NCI-H187 treated with DMSO at 0.1 percent for 48 hours (cell line): ENCODE measurements at regions not wholly inside any gene's neighbourhood (a gene's known extent, or its start where the extent isn't known, plus 50 kb on each side); places are given as distances from the start of the nearest gene placed in this dataset.
"Not testable (repeated sequence)": the region's sequence is repeated elsewhere in the genome, so short reads cannot be mapped to it uniquely, and the experiment has no call there.

Experiments used
- DNase-seq: peaks from one replicate; lab custom pipeline; 2025; lab: John Stamatoyannopoulos, UW

DNA sequence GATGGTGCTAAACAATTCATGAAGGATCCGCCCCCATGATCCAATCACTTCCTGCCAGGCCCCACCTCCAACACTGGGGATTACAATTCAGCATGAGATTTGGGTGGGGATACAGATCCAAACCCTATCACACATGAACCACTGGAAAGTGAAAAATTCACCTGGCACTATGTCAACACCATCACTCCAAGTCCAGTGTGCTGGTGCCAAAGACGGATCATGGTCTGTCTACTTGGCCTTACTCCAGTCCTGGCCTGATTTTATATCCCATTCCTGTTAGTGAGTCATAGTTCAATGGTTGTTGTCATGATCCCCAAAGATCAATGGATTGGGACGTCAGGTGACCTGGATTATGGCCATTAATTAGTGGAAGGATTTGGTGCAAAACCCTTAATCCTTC, 147.4 kb upstream of the RPS23 start:
- DNase-seq, result no peak

DNA sequence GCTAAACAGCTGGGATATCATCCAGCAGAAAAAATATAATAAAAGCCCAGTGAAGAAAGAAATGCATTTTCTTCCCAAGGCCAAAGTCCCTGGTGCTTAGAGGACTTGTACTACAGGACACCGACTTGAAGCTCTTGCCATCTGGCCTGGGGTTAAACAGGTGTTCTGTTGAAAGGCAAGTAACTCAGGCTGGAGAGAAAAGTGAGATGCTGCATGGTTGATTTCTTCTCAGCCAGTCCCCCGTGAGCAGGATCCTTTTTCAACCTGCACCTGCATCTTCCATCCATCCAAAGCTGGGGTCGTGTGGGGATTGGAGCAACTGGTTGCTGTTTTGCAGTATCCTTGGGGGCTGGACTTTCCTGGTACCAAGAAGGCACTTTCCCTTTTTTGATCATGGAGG, 146.1 kb upstream of the RPS23 start:
- DNase-seq, result no peak

DNA sequence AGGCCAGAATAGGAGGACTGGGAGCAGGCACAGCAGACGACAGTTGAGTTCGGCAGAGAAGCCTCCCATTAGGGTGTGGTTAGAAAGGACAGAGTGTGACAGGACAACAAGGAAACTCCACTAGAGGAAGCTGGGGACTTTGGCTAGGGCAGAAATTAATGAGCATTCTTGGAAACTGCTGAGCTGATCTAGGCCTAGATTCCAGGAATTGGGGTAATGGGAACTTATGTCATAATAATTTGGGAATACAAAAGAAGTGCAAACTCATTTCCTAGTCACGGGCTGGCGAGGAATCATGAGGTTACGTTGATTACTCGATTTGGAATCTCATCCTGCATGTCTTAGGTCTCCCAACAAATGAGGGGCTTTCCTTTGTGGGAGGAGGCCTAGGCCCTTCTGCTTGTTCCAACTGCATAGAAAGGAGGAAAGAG, 144.6 kb upstream of the RPS23 start:
- DNase-seq, result no peak

DNA sequence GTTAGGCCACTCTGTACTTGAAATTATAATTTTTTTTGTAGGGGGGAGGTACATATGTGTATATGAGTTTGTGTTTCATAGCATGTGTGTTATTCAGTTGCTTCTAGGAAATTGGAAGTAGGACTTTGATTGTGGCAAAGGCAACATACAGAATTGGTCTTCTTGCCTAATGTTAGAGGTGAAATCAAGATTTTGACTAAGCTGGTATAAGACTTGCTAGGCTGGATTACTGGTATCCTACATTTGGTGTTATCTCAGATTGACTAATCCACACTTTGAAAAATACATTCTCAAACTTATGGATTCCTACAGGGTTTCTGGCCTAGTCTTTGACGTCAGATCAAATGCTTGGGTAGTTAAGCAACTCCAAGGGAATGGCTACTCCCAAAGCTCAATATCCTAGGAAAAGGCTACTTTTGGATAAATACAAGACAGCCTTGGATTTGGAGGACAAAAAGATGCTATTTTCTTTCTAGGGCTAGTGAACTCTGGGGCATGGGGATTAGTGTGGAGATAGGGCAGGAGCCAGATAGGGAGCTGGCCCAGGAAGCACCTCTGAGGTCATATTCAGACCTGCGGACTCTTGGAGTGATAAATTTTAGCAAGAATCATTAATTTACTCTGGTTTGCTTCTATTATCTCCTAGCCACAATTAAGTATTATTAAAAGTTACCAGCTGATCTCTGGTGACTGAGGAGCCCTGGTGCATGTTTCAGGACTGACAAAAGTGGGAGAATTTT, 144.0 kb upstream of the RPS23 start:
- no peak for DNase-seq

DNA sequence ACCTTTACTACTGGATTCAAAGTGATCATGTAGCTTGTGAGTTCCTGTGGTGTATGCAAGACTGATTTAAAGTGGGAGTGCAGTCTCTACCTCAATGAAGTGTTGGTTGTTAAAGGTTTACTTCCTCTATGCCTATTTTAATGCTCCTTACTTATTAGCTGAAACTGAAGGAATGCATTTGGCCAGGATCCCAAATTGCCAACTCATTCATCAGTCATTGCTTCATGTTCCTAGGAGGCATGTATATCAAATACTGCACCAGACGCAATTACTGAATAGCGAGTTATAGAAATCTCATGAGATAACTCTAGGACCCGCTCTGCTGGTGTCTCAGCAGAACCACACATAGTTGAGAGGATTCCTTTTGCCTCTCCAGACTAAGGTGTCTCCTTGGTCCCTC, 143.0 kb upstream of the RPS23 start:
- no peak for DNase-seq

DNA sequence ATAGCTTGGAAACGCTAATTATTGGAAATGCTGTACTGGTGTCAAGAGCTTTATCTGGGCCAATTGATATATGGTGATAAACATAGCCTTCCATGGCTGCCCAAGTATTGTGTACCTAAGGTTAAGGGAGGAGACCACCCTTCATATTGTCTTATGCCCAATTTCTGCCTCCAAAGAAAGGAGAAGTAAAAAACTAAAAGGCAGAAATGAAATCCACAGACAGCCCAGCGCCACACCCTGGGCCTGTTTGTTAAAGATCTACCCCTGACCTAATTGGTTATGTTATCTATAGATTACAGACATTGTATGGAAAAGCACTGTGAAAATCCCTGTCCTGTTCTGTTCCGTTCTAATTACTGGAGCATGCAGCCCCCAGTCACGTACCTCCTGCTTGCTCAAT, 142.4 kb upstream of the RPS23 start:
- not testable (repeated sequence) for DNase-seq

DNA sequence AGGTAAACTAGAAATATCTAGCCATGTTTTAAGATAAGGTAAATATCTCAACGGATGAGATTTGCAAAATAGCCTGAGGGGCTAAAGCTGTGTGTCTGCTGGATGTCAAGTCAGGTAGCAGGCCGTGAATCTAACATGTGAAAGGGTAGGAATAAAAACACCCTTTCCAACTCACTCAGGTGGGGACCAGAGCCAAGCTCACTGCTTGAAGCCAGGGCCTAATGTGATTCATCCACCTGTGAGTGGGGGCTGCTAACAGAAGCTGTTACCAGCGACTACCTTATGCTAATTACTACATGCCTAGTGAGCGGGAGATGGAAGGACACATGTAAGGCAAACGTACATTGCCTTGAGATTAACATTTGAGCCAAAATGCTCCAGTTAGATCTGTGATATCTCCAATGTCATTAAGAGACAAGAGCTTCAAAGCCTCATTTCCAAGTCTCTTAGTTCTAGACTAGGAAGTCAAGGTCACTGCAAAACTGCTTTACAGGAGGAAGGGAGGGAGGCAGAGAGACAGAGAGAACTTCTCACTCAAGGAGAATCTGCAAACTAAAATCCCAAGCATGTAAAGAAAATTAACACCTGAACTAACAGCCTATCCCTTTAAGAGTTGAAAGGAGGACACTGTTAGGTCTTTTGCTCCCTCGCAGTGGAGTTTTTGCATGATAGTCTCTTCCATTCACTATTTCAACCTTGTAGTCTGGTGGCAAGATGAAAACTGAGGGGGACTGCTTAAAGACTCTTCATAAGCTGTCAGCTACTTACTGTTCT, 141.6 kb upstream of the RPS23 start:
- no peak for DNase-seq

DNA sequence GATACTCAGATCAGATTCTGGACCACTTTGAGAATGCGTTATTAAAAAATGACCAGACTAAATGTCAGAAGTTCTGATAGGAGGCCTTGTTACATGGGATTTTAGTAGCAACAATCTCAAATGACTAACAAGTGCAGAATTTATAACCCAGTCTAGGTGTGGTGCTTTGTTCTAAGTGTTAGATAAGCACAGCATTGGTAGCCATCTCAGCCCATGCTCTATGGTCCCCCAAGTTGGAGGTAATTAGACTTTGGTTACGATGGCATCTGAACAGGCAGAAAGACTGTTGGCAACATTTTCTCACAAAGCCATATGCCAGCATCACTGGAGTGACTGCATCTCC, 140.4 kb upstream of the RPS23 start:
- DNase-seq, result no peak

DNA sequence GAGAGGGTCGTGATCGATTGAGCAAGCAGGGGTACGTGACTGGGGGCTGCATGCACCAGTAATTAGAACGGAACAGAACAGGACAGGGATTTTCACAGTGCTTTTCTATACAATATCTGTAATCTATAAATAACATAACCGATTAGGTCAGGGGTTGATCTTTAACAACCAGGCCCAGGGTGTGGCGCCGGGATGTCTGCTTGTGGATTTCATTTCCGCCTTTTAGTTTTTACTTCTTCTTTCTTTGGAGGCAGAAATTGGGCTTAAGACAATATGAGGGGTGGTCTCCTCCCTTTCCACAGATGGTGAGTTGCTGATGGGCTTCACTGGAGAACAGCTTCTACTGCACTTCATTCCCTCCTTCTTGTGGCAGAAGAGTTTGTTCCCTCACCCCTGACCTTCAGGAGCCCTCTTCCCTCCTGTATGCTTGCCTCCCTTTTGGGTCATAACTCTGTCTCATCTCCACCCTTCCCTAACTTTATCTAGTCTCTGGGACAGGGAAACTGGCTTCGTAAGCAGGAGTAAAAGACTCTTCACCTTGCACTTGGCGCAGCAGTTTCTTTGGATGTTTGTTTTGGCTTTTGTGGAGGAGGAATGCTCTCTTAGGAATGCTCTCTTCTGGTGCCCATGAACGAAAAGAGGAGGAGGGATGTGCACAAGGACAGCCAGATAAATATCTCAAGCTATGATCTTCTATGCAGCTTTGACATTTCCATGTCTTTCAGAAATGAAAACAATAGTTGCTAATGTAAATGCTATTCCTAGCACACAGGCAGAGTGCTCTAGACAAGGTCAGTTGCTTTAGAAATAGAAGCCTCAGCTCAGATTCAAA, 139.8 kb upstream of the RPS23 start:
- no peak for DNase-seq

DNA sequence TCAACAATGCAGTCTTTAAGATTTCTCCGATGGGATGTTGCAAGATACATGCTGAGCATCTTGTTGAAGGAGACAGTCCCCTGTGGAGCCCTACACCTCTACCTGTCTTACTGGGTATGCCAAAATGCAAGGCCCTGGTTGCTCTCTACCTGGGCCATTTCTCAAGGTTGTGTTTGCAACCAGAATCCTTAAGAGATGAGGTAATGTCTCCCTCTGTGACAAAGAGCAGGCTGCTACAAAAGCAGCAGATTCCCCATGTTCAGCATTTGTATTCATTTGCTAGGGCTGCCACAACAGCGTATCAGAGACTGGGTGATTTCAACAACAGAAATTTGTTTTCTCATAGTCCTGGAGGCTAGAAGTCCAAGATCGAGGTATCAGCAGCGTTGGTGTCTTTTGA, 138.4 kb upstream of the RPS23 start:
- no peak for DNase-seq

DNA sequence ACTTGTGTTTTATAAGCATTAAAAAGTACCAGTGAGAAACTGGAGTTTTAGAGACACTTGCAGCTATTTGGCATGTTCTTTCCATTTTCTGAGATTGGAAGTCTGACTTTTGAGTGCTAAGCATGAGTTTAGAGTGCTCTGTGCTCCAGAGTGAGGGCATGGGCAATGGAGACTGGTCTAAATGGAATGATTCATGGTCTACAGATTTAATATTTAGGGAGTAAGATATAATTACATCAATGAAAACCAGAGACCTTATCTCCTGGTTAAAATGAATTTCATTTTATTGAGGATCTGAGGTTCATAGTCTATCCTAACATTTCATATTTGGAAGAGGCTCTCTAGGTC, 135.9 kb upstream of the RPS23 start:
- DNase-seq, result no peak

DNA sequence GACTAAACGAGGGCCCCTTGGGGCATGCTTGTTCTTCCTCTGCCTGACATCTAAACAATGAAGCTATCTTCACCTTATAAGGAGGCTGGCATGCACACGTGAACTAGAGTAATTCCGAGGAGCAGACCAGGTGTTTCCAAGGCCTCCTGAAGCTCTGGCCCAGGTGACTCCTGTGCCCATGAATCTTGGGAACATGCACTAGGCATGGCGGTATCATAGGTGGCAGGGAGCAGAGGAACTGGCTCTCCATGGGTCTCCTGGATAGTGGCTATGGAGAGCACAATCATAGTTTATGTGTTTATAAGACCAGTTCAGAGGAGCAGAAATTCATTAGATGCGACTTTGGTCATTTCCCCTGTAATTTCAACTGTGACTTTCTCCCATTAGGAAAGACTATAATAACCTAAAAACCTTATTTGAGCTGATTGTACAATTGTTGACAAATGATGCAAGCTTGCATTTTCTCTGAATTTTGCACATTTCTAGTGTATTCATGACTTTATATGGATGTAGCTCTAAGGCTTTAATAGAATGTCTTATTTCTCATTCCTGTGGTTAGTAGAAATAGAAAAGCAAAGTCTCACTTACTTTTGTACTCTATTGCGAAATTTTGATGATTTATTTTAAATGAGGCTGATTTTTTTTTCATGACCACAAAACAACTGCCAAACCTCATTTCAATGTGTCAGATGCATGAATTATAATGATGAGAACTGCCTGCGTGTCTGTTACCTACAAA, 135.3 kb upstream of the RPS23 start:
- no peak for DNase-seq

DNA sequence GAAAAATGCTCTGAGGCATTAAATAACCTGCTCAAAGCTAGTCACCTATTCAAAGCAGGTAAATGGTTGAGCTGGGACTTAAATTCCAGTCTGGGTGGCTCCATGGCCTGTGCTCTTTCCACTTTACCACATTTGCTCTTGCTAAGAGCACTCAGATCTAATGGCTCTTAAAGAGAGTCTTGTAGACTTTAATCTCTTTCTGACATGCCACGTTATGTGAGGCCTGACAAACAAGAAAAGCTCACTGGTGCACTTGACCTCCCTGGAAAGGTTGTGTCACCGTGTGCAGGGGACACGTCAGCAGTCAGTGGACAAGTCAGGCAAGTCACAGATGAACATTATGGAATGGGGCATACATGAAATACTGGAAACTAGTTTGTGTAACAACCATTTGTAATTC, 129.9 kb upstream of the RPS23 start:
- no peak for DNase-seq

DNA sequence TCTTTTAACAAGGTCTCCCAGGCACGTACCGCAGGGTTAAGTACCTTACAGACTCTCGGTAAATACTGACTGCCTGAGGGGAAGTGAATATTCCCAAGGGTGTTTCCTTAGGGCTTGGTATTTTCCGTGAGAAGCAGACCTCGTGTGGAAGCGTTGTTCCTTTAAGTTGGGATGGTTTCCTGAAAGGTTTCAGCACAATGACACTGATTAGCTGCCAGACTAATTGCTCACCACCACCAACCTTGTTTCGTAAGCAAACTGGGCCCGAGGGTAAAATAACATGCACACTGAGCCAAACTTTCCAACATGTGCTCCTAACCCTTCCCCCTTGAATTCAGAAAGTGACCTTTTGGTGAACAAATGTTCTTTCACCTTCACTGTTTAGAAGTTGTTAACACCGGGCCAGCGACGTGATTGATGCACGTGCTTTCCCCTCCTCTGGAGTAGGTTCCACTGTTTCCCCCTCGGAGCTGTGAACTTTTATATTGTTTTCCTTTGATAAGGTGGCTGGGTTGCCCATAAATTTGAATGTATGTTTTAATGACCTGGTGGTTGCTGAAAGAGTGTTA, 128.1 kb upstream of the RPS23 start:
- DNase-seq, result no peak

DNA sequence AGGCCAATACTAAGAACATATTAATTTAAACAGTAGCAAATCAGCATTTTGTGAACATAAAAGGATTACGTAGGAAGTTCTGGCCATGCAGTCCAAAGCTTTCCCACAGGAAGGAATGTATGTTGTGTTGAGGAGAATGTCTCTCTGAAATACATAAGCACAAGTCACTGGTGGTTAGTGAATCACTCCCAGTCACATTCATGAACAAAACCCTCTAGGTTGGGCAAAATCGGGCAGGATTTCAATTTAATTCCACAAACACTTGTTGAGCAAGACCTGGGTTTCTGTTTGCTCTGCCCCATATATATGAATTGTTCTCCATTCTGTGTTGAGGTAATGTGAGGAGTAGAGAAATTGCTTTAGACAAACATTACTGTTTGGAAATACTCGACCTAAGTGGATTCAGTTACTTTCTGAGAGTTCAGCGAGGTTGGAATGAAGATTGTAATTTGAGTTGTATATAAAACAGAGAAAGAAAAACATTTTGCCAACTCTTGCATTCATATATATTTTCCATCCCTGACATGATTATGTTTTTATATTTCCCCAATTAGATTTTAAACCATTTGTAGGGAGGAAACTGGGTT, 127.6 kb upstream of the RPS23 start:
- no peak for DNase-seq

DNA sequence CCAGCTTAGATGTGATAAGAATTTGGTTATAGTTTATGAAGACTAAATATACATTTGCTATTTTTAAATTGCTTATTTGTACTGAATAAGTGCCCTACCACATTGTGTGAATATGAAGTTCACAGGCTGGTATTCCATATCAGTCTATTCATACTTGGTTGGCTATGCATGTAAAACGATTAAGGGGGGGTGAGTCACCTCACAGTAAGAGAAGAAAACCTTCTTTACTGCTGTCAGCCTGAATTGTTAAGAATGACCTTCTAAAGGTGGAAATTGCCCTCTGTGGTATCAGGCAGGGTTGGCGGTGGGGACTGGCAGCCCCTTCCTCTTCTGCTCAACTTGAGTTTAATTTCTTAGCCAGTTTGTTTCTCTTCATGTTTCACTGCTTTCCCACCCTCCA, 127.0 kb upstream of the RPS23 start:
- no peak for DNase-seq

DNA sequence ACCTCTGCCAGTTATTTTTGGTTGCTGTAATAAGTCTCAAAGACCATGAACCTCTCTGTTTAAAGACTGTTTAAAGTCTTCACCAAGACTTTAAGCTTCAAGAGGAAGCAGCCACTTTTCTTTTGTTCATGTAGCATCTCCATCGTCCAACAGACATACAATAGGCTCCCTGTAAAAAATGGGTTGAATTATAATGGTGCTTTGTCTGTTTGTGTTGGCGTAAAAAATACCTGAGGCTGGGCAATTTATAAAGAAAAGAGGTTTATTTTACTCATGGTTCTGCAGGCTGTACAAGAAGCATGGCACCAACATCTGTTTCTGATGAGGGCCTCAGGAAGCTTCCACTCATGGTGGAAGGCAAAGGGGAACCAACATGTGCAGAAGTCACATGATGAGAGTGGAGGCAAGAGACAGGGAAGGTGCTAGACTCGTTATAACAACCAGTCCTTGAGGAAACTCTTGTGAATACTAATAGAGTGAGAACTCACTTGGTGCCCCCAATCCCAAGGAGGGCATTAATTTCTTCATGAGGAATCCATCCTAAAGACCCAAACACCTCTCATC, 126.3 kb upstream of the RPS23 start:
- no peak for DNase-seq

DNA sequence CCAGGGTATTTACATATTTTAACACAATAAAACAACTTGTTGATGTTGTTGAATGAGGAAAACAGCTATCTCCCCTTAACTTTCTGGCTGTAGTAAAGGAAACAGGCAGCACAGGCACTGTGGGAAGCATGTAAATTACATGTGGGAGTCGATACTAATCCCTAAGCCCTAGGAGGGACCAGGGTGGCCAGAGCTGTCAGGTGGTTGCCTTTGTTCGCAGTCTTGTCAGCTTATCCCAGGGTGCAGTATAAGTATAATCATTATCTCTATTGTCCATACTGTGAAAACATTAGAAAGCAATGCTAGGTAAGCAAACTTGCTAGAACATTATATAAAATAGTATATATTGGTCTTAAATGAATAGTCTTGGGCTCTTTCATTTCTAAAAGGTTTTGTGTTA, 125.6 kb upstream of the RPS23 start:
- DNase-seq, result no peak

DNA sequence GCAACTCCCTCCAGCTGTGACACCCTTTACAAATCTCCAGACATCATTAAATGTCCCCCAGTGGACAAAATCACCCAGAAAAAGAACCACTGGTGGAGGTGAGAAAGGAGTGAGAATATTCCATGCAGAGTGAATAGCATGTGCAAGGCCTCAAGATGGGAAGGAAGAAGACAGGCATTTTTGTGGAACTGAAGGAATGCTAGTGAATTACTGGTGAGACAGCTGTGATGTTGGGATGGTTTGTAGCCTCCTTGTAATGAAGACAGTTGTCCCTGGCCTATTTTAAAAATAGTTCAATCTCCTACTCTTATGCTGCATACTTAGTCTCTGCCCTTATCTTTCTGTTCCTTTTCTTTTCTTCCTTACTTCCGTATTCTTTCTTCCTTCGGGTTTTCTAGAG, 124.9 kb upstream of the RPS23 start:
- DNase-seq, result no peak

DNA sequence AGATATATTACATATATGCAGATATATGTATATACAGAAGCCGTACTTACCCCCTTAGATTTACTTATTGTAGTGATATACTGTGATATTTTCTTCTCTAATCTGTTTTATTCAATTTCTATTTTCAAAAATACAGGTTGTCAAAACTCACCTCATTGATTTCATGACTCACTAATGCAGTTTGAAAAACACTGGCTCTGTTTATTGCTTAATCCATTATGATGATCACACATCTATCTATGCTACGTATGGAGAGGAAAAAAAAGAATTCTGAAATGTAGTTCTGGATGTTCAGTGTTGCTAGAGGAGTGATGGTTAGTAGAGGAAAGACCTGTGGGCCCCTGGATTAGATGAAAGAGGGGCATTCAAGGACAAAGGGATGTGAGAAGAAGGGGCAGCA, 121.0 kb upstream of the RPS23 start:
- DNase-seq, result no peak

DNA sequence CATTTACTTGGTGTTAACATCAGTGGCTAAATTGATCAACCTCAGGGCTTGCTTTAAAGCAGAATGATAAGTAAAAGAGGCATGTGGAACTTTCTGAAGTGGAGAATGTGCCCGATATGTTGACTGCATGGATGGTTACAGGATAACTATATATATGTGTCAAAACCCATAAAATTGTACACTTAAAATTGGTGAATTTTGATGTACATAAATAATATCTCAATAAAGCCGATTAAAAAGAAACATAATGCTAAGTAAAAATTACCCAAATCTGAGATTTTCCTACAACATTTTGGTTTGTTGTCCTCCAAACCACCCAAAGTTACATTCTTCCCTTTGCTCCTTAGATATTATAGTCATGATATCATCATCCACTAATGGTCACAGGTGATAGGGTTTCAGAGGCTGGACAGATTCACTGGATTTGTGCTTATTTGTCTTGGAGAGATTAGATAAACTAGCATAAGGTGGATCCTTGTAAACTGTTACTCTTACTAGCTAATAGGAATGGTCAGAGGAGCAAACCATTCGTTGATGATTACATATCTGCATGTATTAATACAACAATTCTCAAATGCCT, 119.7 kb upstream of the RPS23 start:
- no peak for DNase-seq
